ENCODE measurements at regions not wholly inside any gene's neighbourhood (a gene's known extent, or its start where the extent isn't known, plus 50 kb on each side); places are given as distances from the start of the nearest gene placed in this dataset.

GRCh38 chr9:68619636-68620035 is 79.0 kb upstream of the TMEM252 start:
- H3K9me3 Mint-ChIP-seq, result peaks cover 2% of the 10 kb centered on the region
- peaks cover 2% of the 10 kb centered on the region for H3K36me3 Mint-ChIP-seq (ENCODE audit: low read depth)
- ATAC-seq (ENCODE audit: low read depth) (no peak), DNase-seq (no peak)
- peaks cover 13% of the 10 kb centered on the region for H3K4me1 Mint-ChIP-seq
- ChIA-PET CTCF (no interaction called here), POLR2A (no interaction called here)
- no peaks in the 10 kb centered on the region for H3K27me3 Mint-ChIP-seq
- H3K4me3 Mint-ChIP-seq, result no peak overlapping the region
- TF ChIP-seq CTCF (IDR thresholded peaks at IDR 0.05), result no peak
- H3K27ac Mint-ChIP-seq, result no peak overlapping the region
- intact Hi-C loops (cut with micrococcal nuclease), result no loop called here

- DNase-seq, result no peak
- Mint-ChIP-seq H3K27ac (no peak overlapping the region), H3K4me3 (no peak overlapping the region), H3K4me1 (no peaks in the 10 kb centered on the region), H3K36me3 (ENCODE audit: low read depth) (no peaks in the 10 kb centered on the region), H3K27me3 (no peaks in the 10 kb centered on the region), H3K9me3 (no peaks in the 10 kb centered on the region)
- intact Hi-C loops (cut with micrococcal nuclease), result no loop called here
- ATAC-seq (ENCODE audit: low read depth), result no peak
- ChIA-PET POLR2A (no interaction called here), CTCF (interaction anchor here (1.4 kb wide), 1 partner anchor 13 kb away, joined by 3 read pairs; no protein-coding TSS in a partner anchor)
- no peak for TF ChIP-seq CTCF (IDR thresholded peaks at IDR 0.05)
Observed at GRCh38 chr9:68625559-68625958, 79.5 kb upstream of the PIP5K1B start.

- CTCF ChIA-PET, result interaction anchor here (1.4 kb wide), 1 partner anchor 12 kb away, joined by 3 read pairs; no protein-coding TSS in a partner anchor
- intact Hi-C loops (cut with micrococcal nuclease), result no loop called here
- POLR2A ChIA-PET, result interaction anchor here (1.1 kb wide), 1 partner anchor 10 kb away, joined by 3 read pairs; no protein-coding TSS in a partner anchor
- ATAC-seq (ENCODE audit: low read depth) (no peak), DNase-seq (no peak)
- Mint-ChIP-seq H3K9me3 (no peaks in the 10 kb centered on the region), H3K27me3 (no peaks in the 10 kb centered on the region), H3K27ac (no peak overlapping the region), H3K4me3 (no peak overlapping the region), H3K36me3 (ENCODE audit: low read depth) (no peaks in the 10 kb centered on the region), H3K4me1 (peaks cover under 1% of the 10 kb centered on the region)
- TF ChIP-seq CTCF (IDR thresholded peaks at IDR 0.05), result no peak
Observed at GRCh38 chr9:68626526-68626925, 78.5 kb upstream of the PIP5K1B start.

GRCh38 chr9:68627104-68627503 is 77.9 kb upstream of the PIP5K1B start:
- DNase-seq, result no peak
- CTCF ChIA-PET, result interaction anchor here (1.4 kb wide), 1 partner anchor 12 kb away, joined by 3 read pairs; no protein-coding TSS in a partner anchor
- ATAC-seq (ENCODE audit: low read depth), result no peak
- Mint-ChIP-seq H3K36me3 (ENCODE audit: low read depth) (no peaks in the 10 kb centered on the region), H3K9me3 (no peaks in the 10 kb centered on the region), H3K27ac (no peak overlapping the region), H3K4me3 (no peak overlapping the region), H3K27me3 (no peaks in the 10 kb centered on the region), H3K4me1 (peaks cover 3% of the 10 kb centered on the region)
- no peak for TF ChIP-seq CTCF (IDR thresholded peaks at IDR 0.05)
- POLR2A ChIA-PET, result interaction anchor here (0.5 to 1.1 kb wide), 2 partner anchors 10 to 74 kb away, joined by 3 read pairs; no protein-coding TSS in a partner anchor
- intact Hi-C loops (cut with micrococcal nuclease), result no loop called here

- no peaks in the 10 kb centered on the region for H3K27me3 Mint-ChIP-seq
- POLR2A ChIA-PET, result interaction anchor here (0.5 kb wide), 1 partner anchor 73 kb away, joined by 3 read pairs; no protein-coding TSS in a partner anchor
- DNase-seq, result no peak
Observed at GRCh38 chr9:68627594-68627993, 77.4 kb upstream of the PIP5K1B start.

More at GRCh38 chr9:68627594-68627993, 77.4 kb upstream of the PIP5K1B start:
- no peaks in the 10 kb centered on the region for H3K9me3 Mint-ChIP-seq
- no peaks in the 10 kb centered on the region for H3K36me3 Mint-ChIP-seq (ENCODE audit: low read depth)
- CTCF ChIA-PET, result no interaction called here
- no peak for TF ChIP-seq CTCF (IDR thresholded peaks at IDR 0.05)
- ATAC-seq (ENCODE audit: low read depth), result no peak
- intact Hi-C loops (cut with micrococcal nuclease), result no loop called here
- no peak overlapping the region for H3K27ac Mint-ChIP-seq
- H3K4me3 Mint-ChIP-seq, result no peak overlapping the region
- H3K4me1 Mint-ChIP-seq, result peaks cover 3% of the 10 kb centered on the region

Data from activated B cell treated with CpG ODN at 0.5 μM for 24 hours (primary cell).